Lung (tissue), 11 donors: ENCODE measurements at regions not wholly inside any gene's neighbourhood (a gene's known extent, or its start where the extent isn't known, plus 50 kb on each side); places are given as distances from the start of the nearest gene placed in this dataset.

Experiments used
- ATAC-seq: fragments of 200-7000 bp; cut with Tn5 transposase; one replicate; pipeline ENCODE4 v1.9.1; 2020; ENCODE audit warnings: moderate number of reproducible peaks; ENCODE audit not compliant: insufficient read depth, low FRiP score
- DNase-seq, 3 donors: peaks; one replicate each; pipeline ENCODE4 v3.0.0-alpha.2; 2013 to 2017
- H3K27ac ChIP-seq, 2 donors: one replicate each; pipeline ENCODE4 v1.5.1; 2013; ENCODE audit warnings: mild to moderate bottlenecking in 2 of 2, moderate library complexity in 2 of 2, control low read depth in 1 of 2, inconsistent platforms in 1 of 2, low read depth in 1 of 2, low read length in 1 of 2
- H3K27me3 ChIP-seq, 3 donors: one replicate each; pipeline ENCODE4 v1.5.1; 2013; ENCODE audit warnings: low read length in 2 of 3; ENCODE audit not compliant: control insufficient read depth in 3 of 3, insufficient read depth in 3 of 3
- H3K36me3 ChIP-seq, 4 donors: one replicate each; pipeline ENCODE4 v1.5.1; 2013; ENCODE audit warnings: low read length in 4 of 4, mild to moderate bottlenecking in 1 of 4, moderate library complexity in 1 of 4; ENCODE audit not compliant: control insufficient read depth in 4 of 4, insufficient read depth in 4 of 4
- H3K4me1 ChIP-seq, 5 donors: one replicate each; pipeline ENCODE4 v1.5.1; 2013; ENCODE audit warnings: low read length in 5 of 5, mild to moderate bottlenecking in 2 of 5, moderate library complexity in 1 of 5; ENCODE audit not compliant: control insufficient read depth in 5 of 5, insufficient read depth in 5 of 5
- H3K4me3 ChIP-seq: one replicate; pipeline ENCODE4 v1.5.1; 2013; ENCODE audit warnings: mild to moderate bottlenecking, control low read depth, moderate library complexity
- H3K9ac ChIP-seq, 2 donors: one replicate each; pipeline ENCODE4 v1.5.1; 2013; ENCODE audit warnings: low read length in 2 of 2, control low read depth in 1 of 2; ENCODE audit not compliant: insufficient read depth in 1 of 2
- H3K9me3 ChIP-seq, 4 donors: one replicate each; pipeline ENCODE4 v1.5.1; 2013; ENCODE audit warnings: low read length in 3 of 4, mild to moderate bottlenecking in 1 of 4, moderate library complexity in 1 of 4; ENCODE audit not compliant: control insufficient read depth in 4 of 4, insufficient read depth in 3 of 4
- WGBS, 2 donors: extraction: QIAGEN DNeasy Blood & Tissue Kit; methylation state at CpG; one replicate each; pipeline ENCODE4 v1.1.7; 2013; 5-methylcytosine and 5-hydroxymethylcytosine counted together
- TF ChIP-seq, protein P1 (sequence below): IDR thresholded peaks from 2 replicates; pipeline ENCODE4 v1.5.1; 2012; ENCODE audit warnings: mild to moderate bottlenecking; ENCODE audit errors: control extremely low read depth, extremely low read depth
- donor health status: control.
- donor health status: control.
- donor health status: Bipolar disorder and iron deficiency.
- donor health status: healthy.
- donor health status: DM: yes; HTN: yes; CAD: no.

DNA sequence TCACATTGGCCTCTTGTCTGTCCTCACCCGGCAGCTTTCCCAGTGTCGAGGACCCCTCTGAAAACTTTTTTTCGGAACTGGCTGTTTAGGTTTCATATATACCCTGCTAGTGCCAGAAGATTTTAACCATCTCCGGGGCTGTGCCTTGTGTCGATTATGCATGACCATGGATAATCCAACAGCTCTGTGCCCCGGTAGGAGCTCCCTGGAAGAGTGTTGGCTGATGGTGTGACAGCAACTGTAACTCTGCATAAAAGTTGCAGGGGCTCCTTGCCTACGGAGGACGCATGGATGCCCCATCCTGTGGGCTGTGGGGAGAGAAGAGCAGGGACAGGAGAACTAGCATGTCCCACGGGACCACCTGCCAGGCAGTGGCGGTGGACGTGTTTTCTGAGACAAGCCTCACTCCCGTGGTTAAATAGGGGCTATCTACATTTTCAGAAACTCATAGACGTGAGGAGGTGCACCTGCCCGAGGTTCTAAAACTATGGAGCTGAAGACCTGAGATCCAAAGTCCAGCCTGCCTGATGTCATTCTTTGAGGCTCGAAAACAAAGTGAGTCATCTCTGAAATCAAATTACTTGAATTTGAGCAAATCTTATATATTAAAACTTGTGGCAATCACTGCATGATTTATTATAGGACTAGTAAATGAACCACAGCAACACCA, 437.2 kb upstream of the HS6ST1 start:
- H3K36me3 ChIP-seq = no peaks in the 10 kb centered on the region
- no peak overlapping the region for H3K9ac ChIP-seq
- ATAC-seq (no peak), DNase-seq (no peak)
- 65 to 69% methylated on average over 15 of the region's 15 CpGs for WGBS, 2 donors
- peaks cover 0 to 39% (median 10%) of the 10 kb centered on the region in 5 donors for H3K4me1 ChIP-seq
- H3K9me3 ChIP-seq = peaks cover 0 to 2% (median 0%) of the 10 kb centered on the region in 4 donors
- no peaks in the 10 kb centered on the region for H3K27me3 ChIP-seq
- TF ChIP-seq, protein P1, sequence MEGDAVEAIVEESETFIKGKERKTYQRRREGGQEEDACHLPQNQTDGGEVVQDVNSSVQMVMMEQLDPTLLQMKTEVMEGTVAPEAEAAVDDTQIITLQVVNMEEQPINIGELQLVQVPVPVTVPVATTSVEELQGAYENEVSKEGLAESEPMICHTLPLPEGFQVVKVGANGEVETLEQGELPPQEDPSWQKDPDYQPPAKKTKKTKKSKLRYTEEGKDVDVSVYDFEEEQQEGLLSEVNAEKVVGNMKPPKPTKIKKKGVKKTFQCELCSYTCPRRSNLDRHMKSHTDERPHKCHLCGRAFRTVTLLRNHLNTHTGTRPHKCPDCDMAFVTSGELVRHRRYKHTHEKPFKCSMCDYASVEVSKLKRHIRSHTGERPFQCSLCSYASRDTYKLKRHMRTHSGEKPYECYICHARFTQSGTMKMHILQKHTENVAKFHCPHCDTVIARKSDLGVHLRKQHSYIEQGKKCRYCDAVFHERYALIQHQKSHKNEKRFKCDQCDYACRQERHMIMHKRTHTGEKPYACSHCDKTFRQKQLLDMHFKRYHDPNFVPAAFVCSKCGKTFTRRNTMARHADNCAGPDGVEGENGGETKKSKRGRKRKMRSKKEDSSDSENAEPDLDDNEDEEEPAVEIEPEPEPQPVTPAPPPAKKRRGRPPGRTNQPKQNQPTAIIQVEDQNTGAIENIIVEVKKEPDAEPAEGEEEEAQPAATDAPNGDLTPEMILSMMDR = no peak
- no peak overlapping the region for H3K27ac ChIP-seq
- H3K4me3 ChIP-seq = no peak overlapping the region

DNA sequence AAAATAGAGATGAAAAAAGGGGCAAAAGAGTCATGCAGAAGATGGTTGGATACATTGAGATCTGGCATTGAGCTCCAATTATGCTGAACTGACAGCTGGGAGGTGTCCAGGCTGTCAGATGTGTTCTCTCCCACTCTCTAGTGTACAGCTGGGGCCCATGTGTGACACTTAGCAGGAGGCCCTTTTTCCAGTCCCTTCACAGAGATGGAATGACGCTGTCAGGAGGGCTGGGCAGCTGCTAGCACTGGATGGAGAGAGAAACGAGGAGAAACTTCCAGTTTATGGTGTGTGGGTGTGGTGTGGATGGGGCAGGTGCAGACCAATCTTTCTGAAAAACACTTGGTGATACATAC, 437.7 kb upstream of the HS6ST1 start:
- WGBS, 2 donors = 54 to 55% methylated on average over 2 of the region's 2 CpGs

DNA sequence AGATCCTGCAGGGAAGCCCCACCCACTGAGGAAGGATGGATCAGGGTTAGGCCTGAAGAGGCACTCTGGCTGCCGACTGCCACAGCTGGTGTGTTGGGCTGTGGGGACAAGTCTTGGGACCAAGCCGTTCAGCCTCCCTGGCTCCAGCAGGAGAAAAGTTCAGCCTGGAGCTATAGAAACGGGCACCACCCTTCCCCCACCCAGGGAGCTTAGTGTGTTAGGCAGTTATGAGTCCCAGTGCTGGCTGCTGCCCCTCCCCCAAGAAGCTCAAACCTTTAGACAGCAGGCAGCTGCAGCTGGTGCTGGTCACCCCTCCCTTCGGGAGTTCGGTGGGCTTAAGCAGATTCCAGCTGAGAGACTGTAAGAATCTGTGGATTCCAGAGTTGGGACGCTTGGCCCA, 447.1 kb upstream of the HS6ST1 start:
- Histone ChIP-seq H3K27me3 (no peaks in the 10 kb centered on the region), H3K4me1 (peaks cover 0 to 6% (median 0%) of the 10 kb centered on the region in 5 donors), H3K9ac (no peak overlapping the region), H3K27ac (no peak overlapping the region), H3K4me3 (no peak overlapping the region), H3K9me3 (peaks cover 0 to 2% (median 0%) of the 10 kb centered on the region in 4 donors), H3K36me3 (no peaks in the 10 kb centered on the region)
- TF ChIP-seq, protein P1 = no peak
- DNase-seq = no peak
- no peak for ATAC-seq
- 71 to 89% methylated on average over 6 of the region's 6 CpGs for WGBS, 2 donors

More for the DNA sequence above, 437.7 kb upstream of the HS6ST1 start:
- H3K9me3 ChIP-seq = peaks cover 0 to 2% (median 0%) of the 10 kb centered on the region in 4 donors
- no peaks in the 10 kb centered on the region for H3K27me3 ChIP-seq
- peaks cover 0 to 39% (median 10%) of the 10 kb centered on the region in 5 donors for H3K4me1 ChIP-seq
- H3K9ac ChIP-seq = no peak overlapping the region
- H3K27ac ChIP-seq = no peak overlapping the region
- DNase-seq = peak; percentile 92 to 97 (median 95)
- TF ChIP-seq, protein P1 = no peak
- H3K36me3 ChIP-seq = no peaks in the 10 kb centered on the region
- no peak for ATAC-seq
- no peak overlapping the region for H3K4me3 ChIP-seq

- Histone ChIP-seq H3K9me3 (peaks cover 0 to 2% (median 0%) of the 10 kb centered on the region in 4 donors), H3K27ac (no peak overlapping the region), H3K36me3 (no peaks in the 10 kb centered on the region), H3K4me1 (peaks cover 0 to 6% (median 0%) of the 10 kb centered on the region in 5 donors), H3K4me3 (no peak overlapping the region), H3K27me3 (no peaks in the 10 kb centered on the region), H3K9ac (no peak overlapping the region)
- ATAC-seq (no peak), DNase-seq (no peak)
- 71 to 81% methylated on average over 1 of the region's 1 CpG for WGBS, 2 donors
- TF ChIP-seq, protein P1 = no peak
Measured at GRCh38 chr2:128768041-128768440, 449.4 kb upstream of the HS6ST1 start.
